ENCODE measurements at regions not wholly inside any gene's neighbourhood (a gene's known extent, or its start where the extent isn't known, plus 50 kb on each side); places are given as distances from the start of the nearest gene placed in this dataset.

DNA sequence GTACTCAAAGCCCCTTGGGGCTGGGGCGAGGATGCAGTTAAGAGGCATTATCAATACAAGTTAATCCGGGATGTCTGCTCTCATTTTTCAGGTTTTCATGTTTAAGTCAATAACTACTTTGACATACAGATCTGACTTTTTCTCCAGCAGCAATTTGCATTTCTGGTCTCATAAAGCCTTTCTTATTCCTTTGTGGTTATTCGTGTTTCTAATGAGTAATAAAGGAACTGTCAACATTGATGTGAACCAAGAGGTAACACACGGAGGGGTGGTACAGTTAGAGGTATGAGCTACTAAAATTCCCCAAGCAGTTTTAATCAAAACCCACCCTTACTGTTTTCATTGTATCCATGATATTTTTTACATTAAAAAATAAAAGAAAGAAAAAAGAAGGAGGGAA lies 138.0 kb upstream of the NFIB start:
- no peak for DNase-seq (ENCODE audit: low read depth, low spot score)
- Histone ChIP-seq H2AFZ (ENCODE audit: low read depth, low read length) (no peak overlapping the region), H3K9me3 (replicated peaks; ENCODE audit: control insufficient read depth, insufficient read depth, low read length) (no peaks in the 10 kb centered on the region), H3K36me3 (ENCODE audit: control insufficient read depth in 2 of 2, extremely low read depth in 1 of 2, insufficient read depth in 2 of 2, low read length in 2 of 2) (no peaks in the 10 kb centered on the region), H3K4me2 (ENCODE audit: insufficient read depth, low read length) (no peak overlapping the region), H3K27me3 (ENCODE audit: control insufficient read depth in 2 of 2, insufficient read depth in 2 of 2, low read length in 2 of 2) (peaks cover 0 to 10% of the 10 kb centered on the region in 2 experiments), H3K27ac (ENCODE audit: insufficient read depth, low read depth, low read length) (no peak overlapping the region), H3K9ac (replicated peaks; ENCODE audit: extremely low read depth, insufficient read depth, low read length) (no peak overlapping the region), H4K20me1 (replicated peaks; ENCODE audit: control insufficient read depth, extremely low read depth, insufficient read depth, low read length) (no peaks in the 10 kb centered on the region), H3K9me1 (replicated peaks; ENCODE audit: control insufficient read depth, extremely low read depth, insufficient read depth, low read length) (no peaks in the 10 kb centered on the region), H3K4me1 (ENCODE audit: control insufficient read depth, extremely low read depth, insufficient read depth, low read length) (no peaks in the 10 kb centered on the region), H3K4me3 (replicated peaks in 1 of 3; ENCODE audit: insufficient read depth in 1 of 3, low read depth in 1 of 3, low read length in 3 of 3) (no peak overlapping the region), H3K79me2 (ENCODE audit: control insufficient read depth, insufficient read depth, low read length) (no peaks in the 10 kb centered on the region)
- BruUV-seq (replicated peaks), result no TSS peak
- CTCF ChIA-PET, result interaction anchor here (0.6 to 1.8 kb wide), 2 partner anchors 9 to 317 kb away, joined by 3 to 5 read pairs; no protein-coding TSS in a partner anchor
- POLR2A ChIA-PET, result no interaction called here
- TF ChIP-seq FOS (IDR thresholded peaks at IDR 0.05; ENCODE audit: borderline replicate concordance, insufficient read depth, low read length), result no peak
- no peak for TF ChIP-seq EZH2 (IDR thresholded peaks at IDR 0.05; ENCODE audit: borderline replicate concordance, low read depth, low read length, severe bottlenecking)
- TF ChIP-seq JUN (IDR thresholded peaks at IDR 0.05; ENCODE audit: borderline replicate concordance, insufficient read depth, insufficient read length, low read depth), result no peak
- TF ChIP-seq MYC (IDR thresholded peaks at IDR 0.05; ENCODE audit: low read depth, low read length), result no peak
- intact Hi-C loops (cut with micrococcal nuclease), result no loop called here
- FAIRE-seq, result no peak
- dilution Hi-C loops (cut with MboI; ENCODE audit: extremely low pct_ligation_motif_present, low sequenced_read_pairs), result no loop called here

DNA sequence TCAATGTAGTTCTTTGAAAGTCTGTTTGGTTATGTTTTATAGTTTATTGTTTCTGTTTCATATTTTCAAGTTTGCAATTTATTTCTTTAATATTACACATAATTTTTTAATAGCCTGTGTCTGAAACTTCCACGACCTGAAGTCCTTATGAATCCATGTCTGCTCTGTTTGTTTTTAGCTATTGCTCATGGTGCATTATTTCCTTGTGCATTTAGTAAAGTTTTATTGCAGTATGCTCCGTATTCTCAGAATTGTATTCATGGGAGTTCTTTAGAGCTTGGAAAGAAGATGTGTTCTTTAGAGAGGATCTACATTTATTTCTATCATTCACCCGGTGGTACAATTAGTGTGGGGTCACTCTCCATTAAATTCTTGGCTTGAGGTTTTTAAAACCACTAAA lies 133.2 kb upstream of the NFIB start:
- Histone ChIP-seq H3K4me1 (ENCODE audit: control insufficient read depth, extremely low read depth, insufficient read depth, low read length) (no peaks in the 10 kb centered on the region), H3K79me2 (ENCODE audit: control insufficient read depth, insufficient read depth, low read length) (no peaks in the 10 kb centered on the region), H3K36me3 (ENCODE audit: control insufficient read depth in 2 of 2, extremely low read depth in 1 of 2, insufficient read depth in 2 of 2, low read length in 2 of 2) (no peaks in the 10 kb centered on the region), H3K9ac (replicated peaks; ENCODE audit: extremely low read depth, insufficient read depth, low read length) (no peak overlapping the region), H3K9me1 (replicated peaks; ENCODE audit: control insufficient read depth, extremely low read depth, insufficient read depth, low read length) (no peaks in the 10 kb centered on the region), H3K9me3 (replicated peaks; ENCODE audit: control insufficient read depth, insufficient read depth, low read length) (no peaks in the 10 kb centered on the region), H2AFZ (ENCODE audit: low read depth, low read length) (no peak overlapping the region), H3K27ac (ENCODE audit: insufficient read depth, low read depth, low read length) (no peak overlapping the region), H3K4me3 (replicated peaks in 1 of 3; ENCODE audit: insufficient read depth in 1 of 3, low read depth in 1 of 3, low read length in 3 of 3) (no peak overlapping the region), H3K4me2 (ENCODE audit: insufficient read depth, low read length) (no peak overlapping the region), H3K27me3 (ENCODE audit: control insufficient read depth in 2 of 2, insufficient read depth in 2 of 2, low read length in 2 of 2) (no peaks in the 10 kb centered on the region), H4K20me1 (replicated peaks; ENCODE audit: control insufficient read depth, extremely low read depth, insufficient read depth, low read length) (no peaks in the 10 kb centered on the region)
- intact Hi-C loops (cut with micrococcal nuclease), result no loop called here
- POLR2A ChIA-PET, result no interaction called here
- no TSS peak for BruUV-seq (replicated peaks)
- DNase-seq (ENCODE audit: low read depth, low spot score) (no peak), FAIRE-seq (no peak)
- TF ChIP-seq EZH2 (IDR thresholded peaks at IDR 0.05; ENCODE audit: borderline replicate concordance, low read depth, low read length, severe bottlenecking) (no peak), POLR2AphosphoS5 (IDR thresholded peaks at IDR 0.05; ENCODE audit: insufficient read depth, low read depth, low read length) (no peak), FOS (IDR thresholded peaks at IDR 0.05; ENCODE audit: borderline replicate concordance, insufficient read depth, low read length) (no peak), JUN (IDR thresholded peaks at IDR 0.05; ENCODE audit: borderline replicate concordance, insufficient read depth, insufficient read length, low read depth) (no peak), GATA2 (IDR thresholded peaks at IDR 0.05; ENCODE audit: insufficient read depth, insufficient read length, low read depth, low read length) (no peak), MYC (IDR thresholded peaks at IDR 0.05; ENCODE audit: low read depth, low read length) (no peak), POLR2A (IDR thresholded peaks at IDR 0.05; ENCODE audit: low read depth, low read length) (no peak)
- TF ChIP-seq, protein P1, sequence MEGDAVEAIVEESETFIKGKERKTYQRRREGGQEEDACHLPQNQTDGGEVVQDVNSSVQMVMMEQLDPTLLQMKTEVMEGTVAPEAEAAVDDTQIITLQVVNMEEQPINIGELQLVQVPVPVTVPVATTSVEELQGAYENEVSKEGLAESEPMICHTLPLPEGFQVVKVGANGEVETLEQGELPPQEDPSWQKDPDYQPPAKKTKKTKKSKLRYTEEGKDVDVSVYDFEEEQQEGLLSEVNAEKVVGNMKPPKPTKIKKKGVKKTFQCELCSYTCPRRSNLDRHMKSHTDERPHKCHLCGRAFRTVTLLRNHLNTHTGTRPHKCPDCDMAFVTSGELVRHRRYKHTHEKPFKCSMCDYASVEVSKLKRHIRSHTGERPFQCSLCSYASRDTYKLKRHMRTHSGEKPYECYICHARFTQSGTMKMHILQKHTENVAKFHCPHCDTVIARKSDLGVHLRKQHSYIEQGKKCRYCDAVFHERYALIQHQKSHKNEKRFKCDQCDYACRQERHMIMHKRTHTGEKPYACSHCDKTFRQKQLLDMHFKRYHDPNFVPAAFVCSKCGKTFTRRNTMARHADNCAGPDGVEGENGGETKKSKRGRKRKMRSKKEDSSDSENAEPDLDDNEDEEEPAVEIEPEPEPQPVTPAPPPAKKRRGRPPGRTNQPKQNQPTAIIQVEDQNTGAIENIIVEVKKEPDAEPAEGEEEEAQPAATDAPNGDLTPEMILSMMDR (IDR thresholded peaks at IDR 0.05; ENCODE audit: extremely low read depth in 1 of 2, insufficient read depth in 1 of 2, low read depth in 1 of 2, low read length in 2 of 2), result no peak
- TF ChIP-seq, protein P2, sequence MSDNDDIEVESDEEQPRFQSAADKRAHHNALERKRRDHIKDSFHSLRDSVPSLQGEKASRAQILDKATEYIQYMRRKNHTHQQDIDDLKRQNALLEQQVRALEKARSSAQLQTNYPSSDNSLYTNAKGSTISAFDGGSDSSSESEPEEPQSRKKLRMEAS (IDR thresholded peaks at IDR 0.05; ENCODE audit: insufficient read depth, insufficient read length), result no peak
- dilution Hi-C loops (cut with MboI; ENCODE audit: extremely low pct_ligation_motif_present, low sequenced_read_pairs), result no loop called here
- CTCF ChIA-PET, result no interaction called here
